T1000 (cell line): ENCODE measurements at regions not wholly inside any gene's neighbourhood (a gene's known extent, or its start where the extent isn't known, plus 50 kb on each side); places are given as distances from the start of the nearest gene placed in this dataset.
"Not testable (repeated sequence)": the region's sequence is repeated elsewhere in the genome, so short reads cannot be mapped to it uniquely, and the experiment has no call there.

Source experiments
- DNase-seq: peaks from one replicate; lab custom pipeline; 2025; ENCODE audit warnings: mixed read lengths; lab: John Stamatoyannopoulos, UW

GRCh38 chr17:51347851-51348584, 87.7 kb downstream of the UTP18 start:
- no peak for DNase-seq

GRCh38 chr17:51351080-51351479, 90.7 kb downstream of the UTP18 start:
- no peak for DNase-seq

DNA sequence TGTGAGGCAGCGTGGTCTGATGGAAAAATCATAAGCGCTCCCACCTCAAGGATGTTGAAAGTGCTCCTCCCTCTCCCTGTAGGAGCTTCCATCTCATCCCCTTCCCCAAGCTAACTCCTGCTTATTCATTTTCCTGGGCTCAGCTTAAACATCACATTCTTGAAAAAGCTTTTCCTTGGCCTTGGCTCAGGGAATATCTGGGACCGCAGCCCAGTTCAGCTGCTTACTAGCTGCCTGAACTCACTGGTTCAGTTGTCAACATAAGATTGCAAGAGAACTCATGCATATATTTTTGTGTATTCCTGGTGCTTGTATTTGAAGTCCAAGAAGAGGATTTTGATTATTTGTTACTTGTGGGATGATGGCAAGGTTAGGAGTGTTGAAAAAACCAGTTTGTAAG, 91.5 kb downstream of the UTP18 start:
- no peak for DNase-seq

DNA sequence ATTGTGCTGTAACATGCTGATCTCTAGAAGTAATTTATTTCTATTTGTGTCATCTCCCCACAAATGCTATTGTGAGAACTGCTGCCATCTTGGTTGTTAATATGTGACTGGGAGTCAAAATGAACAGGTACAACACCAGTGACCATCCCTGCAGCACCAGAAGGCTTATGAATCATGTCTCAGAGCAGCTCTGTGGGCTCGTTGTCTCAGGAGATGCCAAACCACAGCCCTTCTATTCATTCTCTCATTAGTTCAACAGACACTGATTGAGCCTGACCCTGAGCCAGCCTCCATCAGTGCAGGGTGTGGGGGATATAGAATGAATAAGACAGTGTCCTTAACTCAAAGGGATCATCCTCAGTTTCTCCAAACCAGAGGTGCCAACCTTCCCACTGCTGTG, 92.5 kb downstream of the UTP18 start:
- DNase-seq = no peak

GRCh38 chr17:51353296-51353695, 93.0 kb downstream of the UTP18 start:
- DNase-seq = no peak

DNA sequence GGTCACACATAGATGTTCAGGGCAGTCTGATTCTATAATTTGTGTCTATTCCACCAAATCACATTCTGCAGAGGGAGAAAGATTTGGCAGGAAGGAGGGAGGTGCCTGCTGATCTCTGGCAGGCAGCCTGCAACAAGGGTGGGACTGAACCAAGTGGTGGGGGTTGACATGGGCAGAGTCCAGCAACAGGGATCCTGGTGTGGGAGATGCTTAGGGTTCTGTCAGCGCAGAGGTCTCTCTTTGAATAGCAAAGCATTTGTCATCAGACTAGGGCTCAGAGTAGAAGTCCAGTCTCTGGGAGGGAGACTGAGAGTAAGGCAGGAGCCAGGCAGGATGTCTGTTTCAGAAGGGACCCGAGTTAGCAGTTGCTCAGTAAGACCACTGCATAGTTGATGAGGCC, 94.6 kb downstream of the UTP18 start:
- DNase-seq = no peak

GRCh38 chr17:51355441-51356410, 95.4 kb downstream of the UTP18 start:
- no peak for DNase-seq

DNA sequence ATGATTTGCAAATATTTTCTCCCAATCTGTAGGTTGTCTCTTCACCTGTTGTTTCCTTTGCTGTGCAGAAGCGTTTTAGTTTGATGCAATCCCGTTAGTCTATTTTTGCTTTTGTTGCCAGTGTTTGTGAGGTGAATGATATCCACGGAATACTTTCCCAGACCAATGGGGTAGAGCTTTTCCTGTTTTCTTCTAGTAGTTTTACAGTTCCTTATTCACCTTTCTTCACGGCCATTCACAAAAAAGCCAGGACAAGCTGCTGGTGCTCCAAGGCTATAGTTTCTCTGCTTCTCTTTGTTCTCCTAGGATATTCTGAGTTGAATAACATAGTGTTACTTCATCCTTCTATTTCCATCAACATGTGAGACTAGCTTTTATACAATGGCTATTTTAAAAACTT, 98.7 kb downstream of the UTP18 start:
- DNase-seq = no peak

DNA sequence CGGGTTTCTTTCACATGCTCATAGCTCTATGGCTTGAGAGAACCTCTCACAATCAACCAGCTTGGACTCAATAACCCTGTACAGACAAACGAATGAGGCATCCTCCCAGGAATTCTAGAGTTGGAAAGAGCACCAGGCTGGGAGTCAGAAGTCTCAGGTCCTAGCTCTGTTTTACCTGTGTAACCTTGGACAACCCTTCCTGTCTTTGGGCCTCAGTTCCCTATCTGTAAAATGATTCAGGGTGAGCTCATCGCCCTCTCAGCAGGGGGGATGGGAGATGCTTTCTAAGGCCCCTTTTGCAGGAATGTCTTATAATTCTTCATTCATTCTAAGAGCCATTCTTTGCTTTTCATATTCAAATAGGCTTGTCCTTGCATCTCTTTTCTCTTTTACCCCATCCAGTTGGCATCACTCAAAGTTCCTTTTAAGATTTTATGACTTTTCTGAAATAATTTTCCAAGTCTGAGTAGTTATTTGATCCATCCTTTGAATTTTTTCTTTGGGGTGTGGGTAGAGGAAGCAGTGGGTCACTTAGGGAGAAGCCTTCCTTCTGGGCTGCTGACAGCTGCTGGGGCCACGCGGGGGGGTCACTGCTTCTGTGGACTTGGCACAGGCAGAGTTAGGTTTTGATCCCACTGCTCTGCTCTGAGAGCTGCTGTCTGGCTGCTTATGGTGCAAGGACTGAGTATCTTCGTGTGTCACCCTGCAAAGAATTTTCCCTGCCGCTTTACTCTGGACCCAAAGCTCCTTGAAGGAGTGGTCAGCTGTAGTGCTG, 102.7 kb downstream of the UTP18 start:
- no peak for DNase-seq

DNA sequence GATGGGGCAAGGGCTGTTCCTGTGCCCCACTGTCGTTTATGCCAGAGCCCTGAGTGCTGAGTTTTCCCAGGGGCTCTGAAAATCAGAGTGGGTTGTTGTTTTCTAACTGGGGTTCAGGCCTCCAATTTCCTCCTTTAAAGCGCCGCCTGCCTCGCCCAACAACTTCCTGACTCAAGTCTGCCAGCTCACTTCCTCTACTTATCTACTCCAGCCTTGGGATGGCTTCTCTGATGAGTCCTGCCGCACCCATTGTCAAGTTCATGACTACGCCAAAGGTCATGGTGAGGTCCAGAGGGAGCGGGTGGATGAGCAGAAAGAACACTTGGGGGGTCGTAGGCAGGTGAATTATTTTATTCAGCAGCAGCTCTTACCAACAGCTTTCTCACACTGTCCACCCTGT, 104.7 kb downstream of the UTP18 start:
- DNase-seq = no peak

DNA sequence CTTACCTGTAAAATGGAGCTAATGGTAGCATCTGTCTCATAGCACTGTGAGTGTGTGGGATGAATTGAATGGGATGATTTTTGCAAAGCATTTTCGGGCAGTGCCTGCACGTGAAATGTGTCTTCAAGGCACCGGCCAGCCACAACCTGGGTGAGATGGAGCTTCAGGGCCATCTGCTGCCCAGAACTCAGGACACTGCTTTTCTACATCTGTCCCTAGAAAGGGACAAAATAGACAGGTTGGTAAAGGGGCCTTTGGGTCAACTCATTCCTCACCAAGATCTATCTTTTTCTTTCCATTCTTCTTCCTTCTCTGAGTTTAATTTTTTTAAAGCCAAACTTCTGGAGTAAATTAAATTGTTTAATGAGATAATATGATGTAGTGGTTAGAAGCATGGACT, 106.5 kb downstream of the UTP18 start:
- no peak for DNase-seq

GRCh38 chr17:51367836-51368235, 107.5 kb downstream of the UTP18 start:
- DNase-seq = not testable (repeated sequence)

DNA sequence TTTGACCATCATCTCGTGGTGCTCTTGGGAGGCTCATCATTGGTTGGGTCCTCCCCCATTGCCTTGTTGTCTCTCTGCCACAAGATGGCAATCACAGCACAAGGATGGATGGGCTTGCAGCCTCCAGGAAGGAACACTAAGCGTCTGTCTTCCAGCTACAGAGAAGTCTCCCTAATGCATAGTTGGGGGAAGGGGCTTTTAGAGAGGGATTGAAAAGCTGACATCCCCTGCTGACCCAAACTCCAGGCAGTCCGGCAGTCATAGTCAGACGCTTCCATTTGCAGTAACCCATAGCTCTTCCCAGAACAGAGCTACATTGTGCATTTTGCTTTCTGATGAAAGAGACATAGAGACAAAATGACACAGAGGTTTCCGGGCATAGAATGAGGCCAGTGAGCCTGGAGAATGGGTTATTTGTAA, 111.4 kb downstream of the UTP18 start:
- no peak for DNase-seq

- no peak for DNase-seq
Observed at GRCh38 chr17:51372345-51373004, 112.1 kb downstream of the UTP18 start.

DNA sequence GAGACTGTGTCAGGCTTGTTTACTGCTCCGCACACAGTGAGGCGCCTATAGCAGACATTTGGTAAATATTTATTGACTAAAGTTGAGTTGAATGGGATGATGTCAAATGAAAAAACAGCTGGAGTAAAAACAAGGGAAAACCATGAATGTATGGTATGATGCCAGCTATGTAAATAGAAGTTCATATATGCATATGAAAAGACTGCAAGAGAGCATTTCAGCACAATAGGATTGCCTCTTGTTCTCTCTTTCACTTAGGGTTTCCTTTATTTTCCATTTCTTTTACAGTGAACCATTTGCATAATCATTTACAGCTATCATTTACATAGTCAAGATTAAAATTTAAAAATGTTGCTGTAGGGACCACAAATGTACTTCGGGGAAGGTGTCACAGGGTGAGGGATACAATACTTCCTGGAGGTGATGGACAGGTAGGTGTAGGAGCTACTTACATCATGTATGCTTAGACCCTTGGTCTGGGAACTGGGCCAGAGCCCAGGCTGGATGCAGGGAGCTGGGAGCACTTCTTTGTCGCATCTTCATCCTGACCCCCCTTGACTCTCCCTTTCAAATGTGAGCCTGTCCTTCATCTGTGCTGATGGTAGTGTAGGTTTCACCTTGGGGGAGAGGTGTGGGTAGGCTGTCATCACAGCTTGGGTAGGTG, 113.3 kb downstream of the UTP18 start:
- DNase-seq = no peak

GRCh38 chr17:51374209-51374608, 113.9 kb downstream of the UTP18 start:
- no peak for DNase-seq

DNA sequence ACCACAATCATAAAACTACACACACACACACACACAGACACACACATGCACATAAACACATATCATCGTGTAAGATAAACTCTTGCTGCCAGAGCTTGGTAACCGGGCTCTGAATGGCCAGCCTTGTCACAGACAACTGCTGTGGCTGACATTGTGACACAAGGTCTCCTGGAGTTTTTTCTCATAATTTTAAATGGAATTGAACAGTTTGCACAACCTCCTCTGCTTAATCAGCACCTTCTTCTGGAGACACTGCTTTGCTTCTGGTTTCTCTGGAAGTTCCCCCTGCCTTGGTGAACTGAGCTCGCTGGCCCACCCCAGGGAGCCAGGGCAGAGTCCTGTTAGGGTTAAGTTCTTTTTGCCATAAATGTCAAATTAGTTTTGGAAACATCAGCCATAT, 115.4 kb downstream of the UTP18 start:
- no peak for DNase-seq

DNA sequence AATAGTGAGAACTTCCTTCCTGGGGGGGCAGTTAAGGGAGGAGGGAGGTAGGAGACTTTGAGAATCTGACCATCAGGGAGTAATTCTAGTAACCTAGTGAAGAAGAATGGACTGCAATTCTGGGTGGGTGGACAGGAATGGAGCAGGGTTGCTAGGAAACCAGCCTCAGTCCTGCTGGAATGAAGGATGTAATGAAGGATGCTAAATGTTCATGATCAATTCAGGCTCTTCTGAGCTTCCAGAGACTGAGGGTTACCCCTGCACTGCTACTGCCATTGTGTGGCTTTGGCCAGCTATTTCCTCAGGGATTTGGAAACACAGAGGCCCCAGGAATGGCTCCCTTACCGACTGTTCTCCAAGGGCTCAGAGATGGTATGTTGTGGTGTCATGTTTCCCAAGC, 116.4 kb downstream of the UTP18 start:
- DNase-seq = no peak

DNA sequence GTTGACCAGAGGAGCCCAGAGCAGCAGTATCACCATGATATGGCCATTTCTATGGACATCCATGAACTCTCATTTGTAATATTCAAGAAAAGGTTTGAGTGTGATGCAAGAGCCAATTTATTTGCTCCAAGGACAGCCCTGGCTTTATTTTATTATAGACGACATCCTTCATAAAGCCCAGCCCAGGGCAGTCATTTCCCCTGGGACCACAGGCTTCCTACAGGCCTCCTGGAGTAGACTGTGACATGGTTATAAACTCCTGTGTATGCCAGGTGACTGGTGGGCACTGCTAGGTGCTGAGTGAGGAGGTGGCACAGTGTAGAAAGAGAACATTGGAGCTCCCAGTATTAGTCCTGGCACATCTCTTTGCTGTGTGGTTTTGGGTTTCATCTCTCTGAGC, 120.9 kb downstream of the UTP18 start:
- DNase-seq = no peak

GRCh38 chr17:51385208-51385607, 124.9 kb downstream of the UTP18 start:
- DNase-seq = no peak

DNA sequence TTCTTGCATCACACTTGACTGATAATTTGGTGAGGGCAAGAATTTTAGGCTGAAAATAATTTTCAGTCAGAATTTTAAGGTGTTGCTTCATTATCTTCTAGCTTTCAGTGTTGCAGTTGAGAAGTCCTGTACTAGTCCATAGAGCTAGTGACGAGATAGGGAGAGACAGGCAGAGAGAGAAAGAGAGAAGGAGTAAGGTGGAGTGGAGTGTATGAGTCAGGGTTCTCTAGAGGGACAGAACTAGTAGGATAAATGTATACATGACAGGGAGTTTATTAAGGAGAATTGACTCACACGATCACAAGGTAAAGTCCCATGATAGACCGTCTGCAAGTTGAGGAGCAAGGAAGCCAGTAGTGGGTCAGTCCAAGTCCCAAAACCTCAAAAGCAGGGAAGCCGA, 127.2 kb downstream of the UTP18 start:
- DNase-seq = no peak
